Epithelial cell of esophagus (primary cell): ENCODE measurements at regions not wholly inside any gene's neighbourhood (a gene's known extent, or its start where the extent isn't known, plus 50 kb on each side); places are given as distances from the start of the nearest gene placed in this dataset.
"Not testable (repeated sequence)": the region's sequence is repeated elsewhere in the genome, so short reads cannot be mapped to it uniquely, and the experiment has no call there.

ENCODE experiments used
- DNase-seq: peaks from one replicate; pipeline ENCODE4 v3.0.0; 2010; ENCODE audit warnings: low read depth
- H3K4me3 ChIP-seq: 2 replicates; pipeline ENCODE4 v1.5.1; 2011; ENCODE audit warnings: mild to moderate bottlenecking, low read length, control low read depth
- CTCF ChIP-seq: IDR thresholded peaks from 2 replicates; pipeline ENCODE4 v1.5.1; 2011; ENCODE audit warnings: low read depth, mild to moderate bottlenecking, low read length, control low read depth, inconsistent platforms; ENCODE audit not compliant: insufficient read depth; ENCODE audit errors: missing control alignments

- peak; percentile 62 for DNase-seq
- H3K4me3 ChIP-seq: no peak overlapping the region
- TF ChIP-seq CTCF: peak; percentile 78
Observed at GRCh38 chr11:69915501-69916250, 96.5 kb upstream of the FGF3 start.

GRCh38 chr11:69916251-69916649, 97.0 kb upstream of the FGF3 start:
- DNase-seq, H3K4me3 ChIP-seq: not testable (repeated sequence)

GRCh38 chr11:69916806-69917387, 97.7 kb upstream of the FGF3 start:
- no peak for TF ChIP-seq CTCF
- no peak overlapping the region for H3K4me3 ChIP-seq
- DNase-seq: no peak

GRCh38 chr11:69917529-69917928, 98.3 kb upstream of the FGF3 start:
- DNase-seq: no peak
- TF ChIP-seq CTCF: no peak
- no peak overlapping the region for H3K4me3 ChIP-seq

GRCh38 chr11:69918231-69918937, 99.2 kb upstream of the FGF3 start:
- no peak for TF ChIP-seq CTCF
- DNase-seq: no peak
- H3K4me3 ChIP-seq: no peak overlapping the region

GRCh38 chr11:69918938-69919650, 99.9 kb upstream of the FGF3 start:
- peak; percentile 61 for DNase-seq
- no peak overlapping the region for H3K4me3 ChIP-seq
- TF ChIP-seq CTCF: peak; percentile 77

GRCh38 chr11:69919659-69920344, 100.6 kb upstream of the FGF3 start:
- no peak for TF ChIP-seq CTCF
- DNase-seq: no peak
- H3K4me3 ChIP-seq: no peak overlapping the region
